ENCODE measurements at regions not wholly inside any gene's neighbourhood (a gene's known extent, or its start where the extent isn't known, plus 50 kb on each side); places are given as distances from the start of the nearest gene placed in this dataset.

GRCh38 chr15:36406911-36407310 lies 172.5 kb upstream of the CDIN1 start:
- no peak for TF ChIP-seq CTCF (IDR thresholded peaks at IDR 0.05; ENCODE audit: insufficient read depth, low read depth, low read length)
- DNase-seq (ENCODE audit: low read depth) = no peak
- H3K4me3 ChIP-seq (ENCODE audit: low read depth, low read length) = no peak overlapping the region

DNA sequence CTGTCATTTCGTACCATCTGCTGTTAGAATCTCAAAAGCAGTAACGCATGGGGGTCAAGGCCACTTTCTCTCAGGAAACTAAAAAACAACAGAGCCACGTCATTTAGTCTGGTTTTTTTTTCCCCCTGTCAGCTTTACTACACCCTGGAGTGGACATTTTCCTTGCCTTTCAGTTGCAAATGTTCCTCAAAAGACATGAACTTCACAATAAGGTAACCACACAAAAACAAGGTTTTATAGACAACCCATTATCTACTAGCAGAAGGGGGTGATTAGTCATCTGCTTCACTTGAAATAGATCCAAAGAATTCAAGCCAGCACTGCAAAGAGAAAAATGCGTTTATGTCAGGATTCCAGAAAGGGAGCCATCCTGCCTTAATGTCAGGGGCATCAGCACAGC lies 171.8 kb upstream of the CDIN1 start:
- peak; percentile 78 for DNase-seq (ENCODE audit: low read depth)
- H3K4me3 ChIP-seq (ENCODE audit: low read depth, low read length) = no peak overlapping the region
- TF ChIP-seq CTCF (IDR thresholded peaks at IDR 0.05; ENCODE audit: insufficient read depth, low read depth, low read length) = no peak

DNA sequence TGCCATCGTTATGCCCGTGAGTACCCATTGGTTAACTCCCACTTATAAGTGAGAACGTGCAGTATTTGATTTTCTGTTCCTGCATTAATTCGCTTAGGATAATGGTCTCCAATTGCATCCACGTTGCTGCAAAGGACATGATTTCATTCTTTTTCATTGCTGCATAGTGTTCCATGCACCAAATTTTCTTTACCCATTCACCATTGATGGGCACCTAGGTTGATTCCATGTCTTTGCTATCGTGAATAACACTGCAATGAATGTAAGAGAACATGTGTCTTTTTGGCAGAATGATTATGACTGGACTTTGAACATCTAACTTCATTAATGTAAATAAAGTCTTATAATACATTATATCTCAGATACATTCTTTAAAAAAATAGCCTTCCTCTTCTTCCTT lies 169.6 kb upstream of the CDIN1 start:
- DNase-seq (ENCODE audit: low read depth) = no peak
- H3K4me3 ChIP-seq (ENCODE audit: low read depth, low read length) = no peak overlapping the region
- TF ChIP-seq CTCF (IDR thresholded peaks at IDR 0.05; ENCODE audit: insufficient read depth, low read depth, low read length) = no peak

GRCh38 chr15:36414670-36415069 lies 164.8 kb upstream of the CDIN1 start:
- TF ChIP-seq CTCF (IDR thresholded peaks at IDR 0.05; ENCODE audit: insufficient read depth, low read depth, low read length) = no peak
- H3K4me3 ChIP-seq (ENCODE audit: low read depth, low read length) = no peak overlapping the region
- DNase-seq (ENCODE audit: low read depth) = no peak

GRCh38 chr15:36415643-36416042 lies 163.8 kb upstream of the CDIN1 start:
- DNase-seq (ENCODE audit: low read depth) = peak; percentile 87
- no peak overlapping the region for H3K4me3 ChIP-seq (ENCODE audit: low read depth, low read length)
- TF ChIP-seq CTCF (IDR thresholded peaks at IDR 0.05; ENCODE audit: insufficient read depth, low read depth, low read length) = no peak

DNA sequence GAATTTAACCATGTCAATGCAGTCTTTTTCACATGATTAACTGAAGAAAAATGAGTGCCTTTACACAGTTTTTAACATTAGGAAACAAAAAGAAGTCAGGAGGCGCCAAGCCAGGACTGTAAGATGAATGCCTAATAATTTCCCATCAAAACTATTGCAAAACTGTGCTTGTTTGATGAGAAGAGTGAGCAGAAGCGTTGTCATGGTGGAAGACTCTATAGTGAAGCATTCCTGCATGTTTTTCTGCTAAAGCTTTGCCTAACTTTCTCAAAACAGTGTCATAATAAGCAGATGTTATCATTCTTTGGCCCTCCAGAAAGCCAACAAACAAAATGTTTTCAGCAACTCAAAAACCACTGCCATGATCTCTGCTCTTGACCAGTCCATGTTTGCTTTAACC lies 156.8 kb upstream of the CDIN1 start:
- TF ChIP-seq CTCF (IDR thresholded peaks at IDR 0.05; ENCODE audit: insufficient read depth, low read depth, low read length) = no peak
- peak; percentile 82 for DNase-seq (ENCODE audit: low read depth)
- H3K4me3 ChIP-seq (ENCODE audit: low read depth, low read length) = no peak overlapping the region

GRCh38 chr15:36426691-36427090 lies 152.7 kb upstream of the CDIN1 start:
- no peak overlapping the region for H3K4me3 ChIP-seq (ENCODE audit: low read depth, low read length)
- no peak for TF ChIP-seq CTCF (IDR thresholded peaks at IDR 0.05; ENCODE audit: insufficient read depth, low read depth, low read length)
- peak; percentile 35 for DNase-seq (ENCODE audit: low read depth)

All from fibroblast of villous mesenchyme (primary cell).